Kidney (tissue), 13 donors: ENCODE measurements at regions not wholly inside any gene's neighbourhood (a gene's known extent, or its start where the extent isn't known, plus 50 kb on each side); places are given as distances from the start of the nearest gene placed in this dataset.

Experiments
- DNase-seq, 5 donors: peaks; one replicate each; pipeline ENCODE4 v3.0.0-alpha.2; 2013 to 2020
- FAIRE-seq: peaks from 2 replicates; lab custom pipeline; 2012; peaks lifted over from hg19 to GRCh38; lab: Jason Lieb, UNC
- H3K27ac ChIP-seq, 2 donors: one replicate each; pipeline ENCODE4 v1.7.0; 2013; ENCODE audit warnings: low read depth in 2 of 2, low read length in 2 of 2, inconsistent platforms in 1 of 2
- H3K27me3 ChIP-seq: one replicate; pipeline ENCODE4 v1.7.1; 2013; ENCODE audit warnings: low read length, inconsistent platforms; ENCODE audit not compliant: control insufficient read depth, insufficient read depth
- H3K36me3 ChIP-seq, 3 donors: one replicate each; pipeline versions ENCODE4 v1.7.0 to v1.7.1; 2013; ENCODE audit warnings: low read length in 3 of 3, control low read depth in 1 of 3, inconsistent platforms in 1 of 3; ENCODE audit not compliant: insufficient read depth in 3 of 3, control insufficient read depth in 2 of 3
- H3K4me1 ChIP-seq, 3 donors: one replicate each; pipeline versions ENCODE4 v1.7.0 to v1.7.1; 2013; ENCODE audit warnings: low read length in 3 of 3, inconsistent platforms in 1 of 3, low read depth in 1 of 3; ENCODE audit not compliant: control insufficient read depth in 2 of 3, insufficient read depth in 2 of 3
- H3K4me3 ChIP-seq, 3 donors: one replicate each; pipeline versions ENCODE4 v1.7.0 to v1.8.1; 2013; ENCODE audit warnings: low read length in 3 of 3, control low read depth in 1 of 3, inconsistent platforms in 1 of 3
- H3K9ac ChIP-seq, 3 donors: one replicate each; pipeline versions ENCODE4 v1.7.0 to v1.7.1; 2013; ENCODE audit warnings: low read length in 3 of 3, control low read depth in 1 of 3, inconsistent platforms in 1 of 3
- H3K9me3 ChIP-seq, 3 donors: one replicate each; pipeline versions ENCODE4 v1.7.0 to v1.7.1; 2013; ENCODE audit warnings: low read length in 3 of 3, control low read depth in 1 of 3, inconsistent platforms in 1 of 3; ENCODE audit not compliant: control insufficient read depth in 2 of 3, insufficient read depth in 1 of 3
- intact Hi-C: fragments of 100-400 bp; cut with DNase I; formaldehyde crosslinking; loops from one replicate; pipeline ENCODE4 v1.11.1; 2022
- TF ChIP-seq, protein P1 (sequence below): IDR thresholded peaks from 3 replicates; pipeline ENCODE4 v1.5.1; 2012; ENCODE audit warnings: mild to moderate bottlenecking, moderate library complexity, borderline replicate concordance; ENCODE audit not compliant: insufficient read depth; ENCODE audit errors: extremely low read depth
- donor health status: control.
- donor health status: control.
- donor health status: control.
- donor health status: control.
- donor health status: control.
- donor health status: DM: yes; HTN: yes; CAD: no.
- donor health status: Normal renal cell carcinoma (clear cell type).

DNA sequence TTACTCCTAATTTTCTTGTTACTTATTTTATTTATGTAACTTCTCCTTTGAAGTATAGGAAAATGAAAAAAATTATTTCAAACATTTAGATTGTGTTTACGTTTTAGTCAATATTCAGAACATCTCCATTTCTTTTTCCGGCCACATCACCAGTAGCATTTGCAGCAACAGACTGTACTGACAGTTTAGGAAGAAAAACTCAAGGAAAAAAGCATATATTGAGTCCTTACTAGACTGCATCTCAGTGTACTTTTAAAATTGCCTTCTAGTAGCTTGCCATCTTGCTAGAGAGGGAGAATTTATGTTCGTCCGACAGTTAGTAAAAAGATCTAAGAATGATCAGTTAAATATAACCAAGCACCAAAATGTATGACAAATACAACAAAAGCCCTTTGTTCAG, 625.0 kb upstream of the MIS18BP1 start:
- no peak overlapping the region for H3K4me3 ChIP-seq
- intact Hi-C loops = no loop called here
- H3K36me3 ChIP-seq = no peaks in the 10 kb centered on the region
- no peaks in the 10 kb centered on the region for H3K9me3 ChIP-seq
- FAIRE-seq (no peak), DNase-seq (no peak)
- no peaks in the 10 kb centered on the region for H3K4me1 ChIP-seq
- H3K9ac ChIP-seq = no peak overlapping the region
- no peak overlapping the region for H3K27ac ChIP-seq
- TF ChIP-seq, protein P1, sequence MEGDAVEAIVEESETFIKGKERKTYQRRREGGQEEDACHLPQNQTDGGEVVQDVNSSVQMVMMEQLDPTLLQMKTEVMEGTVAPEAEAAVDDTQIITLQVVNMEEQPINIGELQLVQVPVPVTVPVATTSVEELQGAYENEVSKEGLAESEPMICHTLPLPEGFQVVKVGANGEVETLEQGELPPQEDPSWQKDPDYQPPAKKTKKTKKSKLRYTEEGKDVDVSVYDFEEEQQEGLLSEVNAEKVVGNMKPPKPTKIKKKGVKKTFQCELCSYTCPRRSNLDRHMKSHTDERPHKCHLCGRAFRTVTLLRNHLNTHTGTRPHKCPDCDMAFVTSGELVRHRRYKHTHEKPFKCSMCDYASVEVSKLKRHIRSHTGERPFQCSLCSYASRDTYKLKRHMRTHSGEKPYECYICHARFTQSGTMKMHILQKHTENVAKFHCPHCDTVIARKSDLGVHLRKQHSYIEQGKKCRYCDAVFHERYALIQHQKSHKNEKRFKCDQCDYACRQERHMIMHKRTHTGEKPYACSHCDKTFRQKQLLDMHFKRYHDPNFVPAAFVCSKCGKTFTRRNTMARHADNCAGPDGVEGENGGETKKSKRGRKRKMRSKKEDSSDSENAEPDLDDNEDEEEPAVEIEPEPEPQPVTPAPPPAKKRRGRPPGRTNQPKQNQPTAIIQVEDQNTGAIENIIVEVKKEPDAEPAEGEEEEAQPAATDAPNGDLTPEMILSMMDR = no peak
- H3K27me3 ChIP-seq = no peaks in the 10 kb centered on the region

DNA sequence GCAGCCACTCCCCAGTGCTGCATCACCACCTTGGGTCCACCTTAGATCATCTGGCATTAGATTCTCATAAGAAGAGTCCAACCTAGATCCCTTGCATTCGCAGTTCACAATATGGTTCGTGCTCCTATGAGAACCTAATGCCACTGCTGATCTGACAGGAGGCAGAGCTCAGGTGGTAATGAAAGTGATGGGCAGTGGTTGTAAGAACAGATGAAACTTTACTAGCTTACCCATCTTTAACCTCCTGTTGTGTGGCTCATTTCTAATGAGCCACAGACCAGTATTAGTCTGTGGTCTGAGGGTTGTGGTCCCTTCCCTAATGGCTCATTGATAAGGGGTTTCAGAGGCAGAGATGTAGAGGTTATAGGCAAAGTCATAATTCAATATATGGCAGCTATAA, 615.9 kb upstream of the MIS18BP1 start:
- no peaks in the 10 kb centered on the region for H3K4me1 ChIP-seq
- peaks cover 0 to 7% (median 0%) of the 10 kb centered on the region in 3 donors for H3K9me3 ChIP-seq
- H3K27ac ChIP-seq = no peak overlapping the region
- no peak overlapping the region for H3K9ac ChIP-seq
- H3K4me3 ChIP-seq = no peak overlapping the region
- FAIRE-seq (no peak), DNase-seq (no peak)
- TF ChIP-seq, protein P1 = no peak
- intact Hi-C loops = no loop called here
- H3K27me3 ChIP-seq = no peaks in the 10 kb centered on the region
- no peaks in the 10 kb centered on the region for H3K36me3 ChIP-seq

DNA sequence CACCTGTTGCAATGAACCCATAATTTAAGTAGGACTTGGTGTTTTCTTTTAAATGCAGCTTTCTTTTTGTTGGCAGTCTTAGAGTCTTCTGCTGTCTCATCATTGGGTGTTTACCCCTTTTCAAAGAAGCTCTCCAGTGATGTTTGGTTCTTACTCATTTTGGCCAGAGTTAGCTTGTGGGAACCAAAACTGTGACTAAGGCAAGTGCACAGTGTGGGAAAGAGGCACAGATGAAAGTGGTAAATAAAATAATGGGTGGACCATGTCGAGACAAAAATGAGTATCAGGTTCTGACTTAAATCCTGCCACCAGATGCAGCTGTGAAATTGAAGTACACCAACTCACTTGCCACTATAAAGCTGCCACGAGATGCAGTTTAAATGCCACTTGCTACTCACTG, 615.4 kb upstream of the MIS18BP1 start:
- no peak for DNase-seq
- Histone ChIP-seq H3K27me3 (no peaks in the 10 kb centered on the region), H3K9me3 (peaks cover 0 to 7% (median 0%) of the 10 kb centered on the region in 3 donors), H3K4me1 (no peaks in the 10 kb centered on the region), H3K9ac (no peak overlapping the region), H3K27ac (no peak overlapping the region), H3K4me3 (no peak overlapping the region), H3K36me3 (no peaks in the 10 kb centered on the region)
- TF ChIP-seq, protein P1 = no peak
- no peak for FAIRE-seq
- intact Hi-C loops = no loop called here

DNA sequence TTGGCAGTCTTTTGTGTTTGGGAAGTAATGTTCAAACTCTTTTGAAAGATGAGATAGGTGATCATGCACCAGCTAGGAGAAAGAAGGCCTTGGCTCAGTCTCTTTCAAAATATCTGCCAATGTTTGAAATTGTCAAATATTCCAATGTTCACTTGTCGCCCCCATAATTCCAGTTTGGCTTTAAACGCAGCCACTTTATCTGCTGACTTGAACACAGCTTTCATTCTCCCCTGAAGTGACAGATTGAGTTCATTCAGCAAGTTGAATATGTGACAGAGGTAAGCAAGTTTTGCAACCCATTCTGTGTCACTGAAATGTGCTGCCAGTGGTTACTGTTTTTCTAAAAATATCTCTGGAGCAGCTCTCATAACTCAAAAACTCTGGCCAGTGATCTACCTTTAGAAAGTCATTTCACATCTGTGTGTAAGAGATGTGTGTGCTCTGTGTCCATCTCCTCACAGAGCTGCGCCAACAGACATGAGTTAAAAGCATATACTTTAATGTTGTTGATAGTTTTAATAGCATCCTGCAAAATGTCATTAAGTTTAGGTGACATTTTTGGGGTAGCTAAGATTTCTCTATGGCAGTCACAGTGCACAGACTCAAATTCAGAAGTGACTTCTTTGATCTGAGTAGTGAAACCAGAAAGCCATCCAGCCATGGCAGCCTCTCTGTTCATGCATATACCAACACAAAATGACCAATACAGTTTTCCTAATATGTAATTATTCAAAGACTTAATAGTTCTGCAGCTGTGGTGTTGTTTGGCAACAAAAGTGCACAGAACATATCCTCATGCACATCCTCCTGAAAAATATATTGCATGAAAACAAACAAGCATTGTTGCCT, 614.3 kb upstream of the MIS18BP1 start:
- H3K36me3 ChIP-seq = no peaks in the 10 kb centered on the region
- peaks cover 0 to 7% (median 0%) of the 10 kb centered on the region in 3 donors for H3K9me3 ChIP-seq
- no peaks in the 10 kb centered on the region for H3K4me1 ChIP-seq
- no peak overlapping the region for H3K27ac ChIP-seq
- intact Hi-C loops = no loop called here
- no peak overlapping the region for H3K9ac ChIP-seq
- DNase-seq (no peak), FAIRE-seq (no peak)
- no peak overlapping the region for H3K4me3 ChIP-seq
- no peaks in the 10 kb centered on the region for H3K27me3 ChIP-seq
- TF ChIP-seq, protein P1 = no peak
